Spleen (tissue), 7 donors: ENCODE measurements at regions not wholly inside any gene's neighbourhood (a gene's known extent, or its start where the extent isn't known, plus 50 kb on each side); places are given as distances from the start of the nearest gene placed in this dataset.

Experiments used
- POLR2AphosphoS5 ChIP-seq, 3 donors: sonication (generic); formaldehyde crosslinking; IDR thresholded peaks; one replicate each; pipeline ENCODE4 v1.5.1; 2017; ENCODE audit warnings: antibody characterized with exemption in 3 of 3
- TF ChIP-seq, protein P1 (sequence below), 11 experiments: fragments of 200-600 bp in 7 of 11; fragments of 450-650 bp in 4 of 11; sonication (generic) in 4 of 11; IDR thresholded peaks in 8 of 11; conservative IDR thresholded peaks in 3 of 11; 1 replicate in 7 of 11; 2 replicates in 4 of 11; pipeline versions ENCODE4 v1.4.0 to v1.8.0; 2016 to 2021; ENCODE audit warnings: antibody characterized with exemption in 11 of 11, inconsistent platforms in 4 of 11, mild to moderate bottlenecking in 1 of 11
- donor health status: DM: no; HTN: no; CAD: no; lungs with moderate emphysema.
- donor health status: DM: no; HTN: no; CAD: no.
- donor health status: DM: no; HTN: no; CAD: no.

GRCh38 chr13:112143046-112143752 is 76.2 kb downstream of the SOX1 start:
- TF ChIP-seq, protein P1, sequence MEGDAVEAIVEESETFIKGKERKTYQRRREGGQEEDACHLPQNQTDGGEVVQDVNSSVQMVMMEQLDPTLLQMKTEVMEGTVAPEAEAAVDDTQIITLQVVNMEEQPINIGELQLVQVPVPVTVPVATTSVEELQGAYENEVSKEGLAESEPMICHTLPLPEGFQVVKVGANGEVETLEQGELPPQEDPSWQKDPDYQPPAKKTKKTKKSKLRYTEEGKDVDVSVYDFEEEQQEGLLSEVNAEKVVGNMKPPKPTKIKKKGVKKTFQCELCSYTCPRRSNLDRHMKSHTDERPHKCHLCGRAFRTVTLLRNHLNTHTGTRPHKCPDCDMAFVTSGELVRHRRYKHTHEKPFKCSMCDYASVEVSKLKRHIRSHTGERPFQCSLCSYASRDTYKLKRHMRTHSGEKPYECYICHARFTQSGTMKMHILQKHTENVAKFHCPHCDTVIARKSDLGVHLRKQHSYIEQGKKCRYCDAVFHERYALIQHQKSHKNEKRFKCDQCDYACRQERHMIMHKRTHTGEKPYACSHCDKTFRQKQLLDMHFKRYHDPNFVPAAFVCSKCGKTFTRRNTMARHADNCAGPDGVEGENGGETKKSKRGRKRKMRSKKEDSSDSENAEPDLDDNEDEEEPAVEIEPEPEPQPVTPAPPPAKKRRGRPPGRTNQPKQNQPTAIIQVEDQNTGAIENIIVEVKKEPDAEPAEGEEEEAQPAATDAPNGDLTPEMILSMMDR (IDR thresholded peaks at IDR 0.05 in 8 of 11, conservative IDR thresholded peaks at IDR 0.05 in 3 of 11): no peak
- no peak for TF ChIP-seq POLR2AphosphoS5 (IDR thresholded peaks at IDR 0.05)
